ENCODE measurements at regions not wholly inside any gene's neighbourhood (a gene's known extent, or its start where the extent isn't known, plus 50 kb on each side); places are given as distances from the start of the nearest gene placed in this dataset.

- no peak for TF ChIP-seq NANOG (IDR thresholded peaks at IDR 0.05; ENCODE audit: insufficient read depth, low read depth, low read length, poor library complexity, severe bottlenecking)
- TF ChIP-seq CTCF (IDR thresholded peaks at IDR 0.05; ENCODE audit: control extremely low read depth in 1 of 3, insufficient read depth in 1 of 3, low read depth in 1 of 3, low read length in 3 of 3): no peak
- no peak for TF ChIP-seq CHD2 (IDR thresholded peaks at IDR 0.05; ENCODE audit: low read length)
- no peak for TF ChIP-seq RAD21 (IDR thresholded peaks at IDR 0.05 in 1 of 2, conservative IDR thresholded peaks at IDR 0.05 in 1 of 2; ENCODE audit: low read depth in 2 of 2, low read length in 2 of 2)
- no peak for TF ChIP-seq ATF2 (IDR thresholded peaks at IDR 0.05; ENCODE audit: low read length)
- TF ChIP-seq TAF1 (IDR thresholded peaks at IDR 0.05; ENCODE audit: low read depth, low read length): no peak
- TF ChIP-seq MAX (IDR thresholded peaks at IDR 0.05): no peak
- TF ChIP-seq ZNF274 (IDR thresholded peaks at IDR 0.05; ENCODE audit: borderline replicate concordance, extremely low read depth, low read length): no peak
- TF ChIP-seq CREB1 (IDR thresholded peaks at IDR 0.05): no peak
- TF ChIP-seq POLR2AphosphoS5 (IDR thresholded peaks at IDR 0.05; ENCODE audit: low read depth, low read length): no peak
- no peak for TF ChIP-seq GABPA (IDR thresholded peaks at IDR 0.05; ENCODE audit: borderline replicate concordance, insufficient read depth, low read length)
- no peak for TF ChIP-seq SIN3A (conservative IDR thresholded peaks at IDR 0.05 in 1 of 2, IDR thresholded peaks at IDR 0.05 in 1 of 2; ENCODE audit: low read depth in 1 of 2, low read length in 2 of 2)
- TF ChIP-seq YY1 (IDR thresholded peaks at IDR 0.05; ENCODE audit: low read depth, low read length): no peak
Observed at GRCh38 chr4:114091546-114091945, 112.1 kb upstream of the ARSJ start.

Data from H1 (cell line).